Astrocyte of the hippocampus (primary cell): ENCODE measurements at regions not wholly inside any gene's neighbourhood (a gene's known extent, or its start where the extent isn't known, plus 50 kb on each side); places are given as distances from the start of the nearest gene placed in this dataset.
"Not testable (repeated sequence)": the region's sequence is repeated elsewhere in the genome, so short reads cannot be mapped to it uniquely, and the experiment has no call there.

ENCODE experiments used
- DNase-seq: peaks from one replicate; pipeline ENCODE4 v3.0.0; 2011; ENCODE audit warnings: low read depth, low spot score

- no peak for DNase-seq
Observed at GRCh38 chr3:22745321-22745720, 457.8 kb upstream of the UBE2E2 start.

GRCh38 chr3:22746221-22746620 lies 456.9 kb upstream of the UBE2E2 start:
- no peak for DNase-seq

GRCh38 chr3:22748453-22749045 lies 454.6 kb upstream of the UBE2E2 start:
- no peak for DNase-seq

DNA sequence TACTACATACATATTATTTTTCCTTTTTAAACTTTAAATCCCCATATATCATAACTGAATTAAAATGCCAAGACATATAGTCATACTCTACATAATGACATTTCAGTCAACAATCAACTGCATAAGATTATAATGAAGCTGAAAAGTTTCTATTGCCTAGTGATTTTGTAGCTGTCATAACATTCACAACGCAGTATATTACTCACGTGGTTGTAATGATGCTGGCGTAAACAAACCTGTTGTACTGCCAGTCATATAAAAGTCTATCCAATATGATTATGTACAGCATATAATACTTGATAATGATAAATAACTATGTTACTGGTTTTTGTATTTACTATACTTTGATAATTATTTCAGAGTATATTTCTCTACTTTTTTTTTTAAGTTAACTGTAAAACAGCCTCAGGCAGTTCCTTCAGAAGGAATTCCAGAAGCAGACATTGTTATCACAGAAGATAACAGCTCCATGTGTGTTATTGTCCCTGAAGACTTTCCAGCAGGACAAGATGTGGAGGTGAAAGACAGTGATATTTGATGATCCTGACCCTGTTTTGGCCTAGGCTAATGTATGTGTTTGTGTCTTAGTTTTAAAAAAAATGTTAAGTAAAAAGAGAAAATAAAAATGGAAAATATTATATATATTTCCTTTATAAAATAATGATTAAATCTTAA lies 443.4 kb upstream of the UBE2E2 start:
- no peak for DNase-seq

DNA sequence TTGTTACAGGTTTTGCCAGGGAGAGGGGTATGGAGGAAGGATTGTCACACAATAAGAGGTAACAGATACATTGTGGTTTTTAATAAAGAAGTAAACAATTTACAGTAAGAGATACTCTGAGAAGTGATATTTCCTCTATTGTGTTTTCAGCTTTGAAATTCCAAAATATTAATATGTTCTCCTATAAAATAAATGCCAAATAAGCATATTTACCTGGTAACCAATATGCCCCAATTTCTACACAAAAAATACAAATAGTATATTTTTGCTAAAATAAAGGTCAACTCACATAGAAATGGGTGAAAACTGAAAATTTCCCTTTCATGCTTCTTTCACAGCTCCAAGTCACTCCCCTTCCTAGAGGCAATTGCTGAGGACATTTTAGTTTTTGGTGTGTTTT lies 437.4 kb upstream of the UBE2E2 start:
- no peak for DNase-seq

DNA sequence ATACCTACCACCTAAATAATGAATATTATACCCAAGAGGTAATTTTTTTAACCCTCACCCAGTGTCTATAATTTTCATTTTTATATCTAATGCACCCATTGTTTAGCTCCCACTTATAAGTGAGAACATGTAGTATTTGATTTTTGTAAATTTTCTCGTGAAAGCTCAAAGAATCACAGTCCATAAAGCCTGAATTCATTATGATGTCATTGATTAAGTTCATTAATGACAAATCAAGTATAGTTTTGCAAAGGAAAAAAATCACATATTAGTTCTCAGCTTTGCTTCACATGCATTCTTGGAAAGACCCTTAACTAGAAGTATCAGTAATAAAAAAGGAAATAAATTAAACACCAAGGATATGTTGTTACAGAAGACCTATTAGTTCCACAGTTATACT lies 425.3 kb upstream of the UBE2E2 start:
- no peak for DNase-seq

DNA sequence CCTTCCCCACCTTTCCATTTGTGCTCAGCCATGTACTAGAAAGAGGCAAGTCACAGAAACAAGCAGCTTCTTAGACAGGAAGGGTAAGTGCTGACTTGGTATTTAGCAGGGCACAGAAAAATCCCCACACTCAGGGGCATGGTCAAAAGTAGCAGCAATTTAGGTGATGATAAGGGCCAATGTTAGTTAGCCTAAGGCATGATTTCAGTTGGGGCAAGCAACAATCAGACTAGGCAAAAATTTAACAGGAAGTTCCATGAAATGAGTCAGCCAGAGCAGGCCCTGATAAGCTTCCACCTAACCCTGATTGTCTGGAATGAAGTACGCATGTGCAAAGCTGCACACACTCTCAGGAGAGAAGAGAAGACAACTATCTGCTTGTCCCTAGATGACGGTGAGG lies 423.4 kb upstream of the UBE2E2 start:
- no peak for DNase-seq

- no peak for DNase-seq
Observed at GRCh38 chr3:22792533-22792932, 410.6 kb upstream of the UBE2E2 start.

- DNase-seq, result no peak
Observed at GRCh38 chr3:22795917-22796316, 407.2 kb upstream of the UBE2E2 start.

- DNase-seq, result no peak
Observed at GRCh38 chr3:22798461-22798860, 404.7 kb upstream of the UBE2E2 start.

DNA sequence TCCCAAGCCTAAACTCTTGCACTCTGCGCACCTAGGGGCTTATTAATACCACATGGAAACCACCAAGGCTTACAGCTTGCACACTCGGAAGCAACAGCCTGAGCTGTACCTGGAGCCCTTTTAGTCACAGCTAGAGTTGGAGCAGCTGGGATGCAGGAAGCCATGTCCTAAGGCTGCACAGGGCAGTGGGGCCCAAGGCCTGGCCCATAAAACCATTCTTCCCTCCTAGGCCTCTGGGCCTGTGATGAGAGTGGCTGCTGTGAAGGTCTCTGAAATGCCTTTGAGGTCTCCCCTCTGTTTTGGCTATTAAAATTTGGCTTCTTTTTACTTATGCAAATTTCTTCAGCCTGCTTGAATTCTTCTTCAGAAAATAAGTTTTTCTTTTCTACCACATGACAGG lies 383.9 kb upstream of the UBE2E2 start:
- no peak for DNase-seq

GRCh38 chr3:22835041-22835440 lies 368.1 kb upstream of the UBE2E2 start:
- peak; percentile 14 for DNase-seq

- no peak for DNase-seq
Observed at GRCh38 chr3:22836131-22836530, 367.0 kb upstream of the UBE2E2 start.

GRCh38 chr3:22843854-22844253 lies 359.3 kb upstream of the UBE2E2 start:
- no peak for DNase-seq

- DNase-seq, result no peak
Observed at GRCh38 chr3:22846566-22846965, 356.6 kb upstream of the UBE2E2 start.

GRCh38 chr3:22849583-22849982 lies 353.5 kb upstream of the UBE2E2 start:
- not testable (repeated sequence) for DNase-seq

DNA sequence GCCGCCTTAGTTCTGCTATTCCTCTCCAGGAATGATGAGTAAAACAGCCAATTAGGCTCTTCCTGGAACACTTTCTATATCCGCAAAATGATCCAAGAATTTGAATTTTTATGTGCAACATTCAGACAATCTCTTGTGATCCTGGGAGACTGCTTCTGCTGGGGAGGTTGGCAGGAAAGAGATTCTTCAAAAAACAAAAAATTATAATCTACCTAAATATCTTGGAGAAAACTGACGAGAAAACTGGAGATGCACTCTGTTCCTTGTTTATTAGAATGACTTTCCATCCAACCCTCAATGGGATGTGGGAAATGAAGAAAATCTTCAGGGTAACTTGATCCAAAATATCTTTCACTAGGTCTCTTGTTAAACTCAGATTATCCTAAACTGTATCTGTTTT lies 346.3 kb upstream of the UBE2E2 start:
- DNase-seq, result no peak

GRCh38 chr3:22858486-22858885 lies 344.6 kb upstream of the UBE2E2 start:
- no peak for DNase-seq

- DNase-seq, result no peak
Observed at GRCh38 chr3:22859618-22860017, 343.5 kb upstream of the UBE2E2 start.

- no peak for DNase-seq
Observed at GRCh38 chr3:22861426-22861825, 341.7 kb upstream of the UBE2E2 start.

GRCh38 chr3:22862111-22862510 lies 341.0 kb upstream of the UBE2E2 start:
- DNase-seq, result no peak

- not testable (repeated sequence) for DNase-seq
Observed at GRCh38 chr3:22882834-22883233, 320.3 kb upstream of the UBE2E2 start.

DNA sequence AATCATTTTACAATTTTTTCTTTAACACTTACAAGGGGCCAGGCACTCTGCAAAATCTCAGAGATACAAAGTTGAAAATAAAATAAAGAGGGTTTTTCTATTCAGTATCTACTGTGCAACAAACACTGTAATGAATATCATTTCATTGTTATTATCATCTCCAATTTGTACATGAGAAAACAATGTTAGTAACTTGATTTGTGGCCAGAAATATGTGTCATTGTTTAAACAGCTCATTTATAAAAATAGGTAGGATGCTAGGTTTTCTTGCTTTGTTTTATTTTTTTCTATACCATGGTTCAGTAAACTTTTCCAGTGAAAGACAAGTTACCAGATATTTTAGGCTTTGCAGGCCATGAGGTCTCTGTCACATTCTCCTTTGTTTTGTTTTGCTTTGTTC lies 318.1 kb upstream of the UBE2E2 start:
- DNase-seq, result no peak
